Psoas muscle (tissue), 7 donors: ENCODE measurements at regions not wholly inside any gene's neighbourhood (a gene's known extent, or its start where the extent isn't known, plus 50 kb on each side); places are given as distances from the start of the nearest gene placed in this dataset.

ENCODE experiments used
- ATAC-seq, 4 donors: fragments of 200-7000 bp; cut with Tn5 transposase; one replicate each; pipeline ENCODE4 v1.9.1; 2020; ENCODE audit warnings: moderate library complexity in 3 of 4, mild to moderate bottlenecking in 2 of 4
- DNase-seq, 2 donors: peaks; one replicate each; pipeline ENCODE4 v3.0.0-alpha.2; 2020
- H3K27ac ChIP-seq: fragments of 200-600 bp; one replicate; pipeline ENCODE4 v1.8.0; 2022
- H3K27me3 ChIP-seq, 3 donors: fragments of 200-600 bp in 1 of 3; one replicate each; pipeline versions ENCODE4 v1.6.1 to v1.8.0; 2013 to 2022; ENCODE audit warnings: low read length in 2 of 3, mild to moderate bottlenecking in 2 of 3, moderate library complexity in 1 of 3; ENCODE audit not compliant: insufficient read depth in 3 of 3
- H3K36me3 ChIP-seq, 2 donors: fragments of 200-600 bp in 1 of 2; one replicate each; pipeline versions ENCODE4 v1.6.1 to v1.8.0; 2013 to 2022; ENCODE audit warnings: low read depth in 1 of 2, mild to moderate bottlenecking in 1 of 2, moderate library complexity in 1 of 2; ENCODE audit not compliant: insufficient read depth in 1 of 2
- H3K4me1 ChIP-seq: fragments of 200-600 bp; one replicate; pipeline ENCODE4 v1.8.0; 2022
- H3K4me3 ChIP-seq: fragments of 200-600 bp; one replicate; pipeline ENCODE4 v1.8.0; 2022; ENCODE audit warnings: mild to moderate bottlenecking
- H3K9me3 ChIP-seq: fragments of 200-600 bp; one replicate; pipeline ENCODE4 v1.8.0; 2022
- WGBS, 3 donors: extraction: QIAGEN DNeasy Blood & Tissue Kit; methylation state at CpG; one replicate each; pipeline versions ENCODE4 v1.1.6 to v1.1.7; 2013; 5-methylcytosine and 5-hydroxymethylcytosine counted together
- intact Hi-C, 2 donors: fragments of 100-400 bp; cut with DNase I; formaldehyde crosslinking; loops; one replicate each; pipeline versions ENCODE4 v1.11.0 to v1.14.2; 2022
- TF ChIP-seq, protein P1 (sequence below): fragments of 200-600 bp; IDR thresholded peaks from one replicate; pipeline ENCODE4 v1.8.0; 2022; ENCODE audit warnings: antibody characterized with exemption
- donor health status: healthy with polysubstance abuse.
- donor health status: DM: no; HTN: no; CAD: no; lungs with moderate emphysema.
- donor health status: Bipolar disorder and iron deficiency.
- donor health status: healthy.
- donor health status: DM: yes; HTN: yes; CAD: no.
- donor health status: DM: no; HTN: no; CAD: no.
- donor health status: DM: yes; HTN: yes; CAD: no.

DNA sequence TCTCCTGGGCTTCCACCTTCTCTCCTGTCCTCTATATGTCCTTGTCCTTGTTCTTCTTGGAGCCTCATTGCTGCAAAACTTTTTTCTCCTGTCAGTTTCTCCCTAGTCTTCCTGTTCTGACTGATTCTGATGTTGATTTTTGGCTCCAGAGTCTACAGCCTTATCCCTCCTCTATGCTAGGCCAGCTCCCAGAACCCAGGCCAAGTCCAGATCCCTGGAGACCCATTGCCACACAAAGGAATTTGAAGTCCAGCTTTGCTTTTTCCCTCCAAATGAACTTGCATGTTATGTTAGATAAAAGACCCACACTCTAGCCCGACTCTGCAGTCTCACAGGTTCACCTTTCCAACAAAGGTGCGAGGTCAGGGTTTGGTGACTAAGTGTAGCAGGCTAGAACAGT is 203.1 kb downstream of the FNDC1 start:
- intact Hi-C loops: no loop called here

DNA sequence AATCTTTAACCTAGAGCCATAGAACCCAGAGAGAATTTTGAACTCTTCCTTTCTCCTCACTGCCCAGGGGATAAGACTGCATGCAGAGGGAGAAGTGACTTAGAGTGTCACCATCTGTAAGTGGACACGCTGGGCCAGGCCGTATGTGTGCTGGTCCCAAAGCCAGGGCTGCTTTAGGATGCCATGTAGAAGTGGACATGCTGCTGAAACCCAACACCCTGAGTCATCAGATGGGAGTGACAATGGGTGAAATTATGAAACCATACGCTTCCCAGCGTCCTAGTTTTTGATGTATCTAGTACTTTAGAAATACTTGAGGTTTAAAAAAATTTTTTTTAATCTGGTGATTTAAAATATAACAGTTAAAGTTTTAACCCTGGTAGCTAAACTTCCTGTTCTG is 191.1 kb downstream of the FNDC1 start:
- Histone ChIP-seq H3K4me1 (no peaks in the 10 kb centered on the region), H3K27ac (no peak overlapping the region), H3K27me3 (no peaks in the 10 kb centered on the region), H3K4me3 (no peak overlapping the region), H3K36me3 (no peaks in the 10 kb centered on the region), H3K9me3 (no peaks in the 10 kb centered on the region)
- TF ChIP-seq, protein P1, sequence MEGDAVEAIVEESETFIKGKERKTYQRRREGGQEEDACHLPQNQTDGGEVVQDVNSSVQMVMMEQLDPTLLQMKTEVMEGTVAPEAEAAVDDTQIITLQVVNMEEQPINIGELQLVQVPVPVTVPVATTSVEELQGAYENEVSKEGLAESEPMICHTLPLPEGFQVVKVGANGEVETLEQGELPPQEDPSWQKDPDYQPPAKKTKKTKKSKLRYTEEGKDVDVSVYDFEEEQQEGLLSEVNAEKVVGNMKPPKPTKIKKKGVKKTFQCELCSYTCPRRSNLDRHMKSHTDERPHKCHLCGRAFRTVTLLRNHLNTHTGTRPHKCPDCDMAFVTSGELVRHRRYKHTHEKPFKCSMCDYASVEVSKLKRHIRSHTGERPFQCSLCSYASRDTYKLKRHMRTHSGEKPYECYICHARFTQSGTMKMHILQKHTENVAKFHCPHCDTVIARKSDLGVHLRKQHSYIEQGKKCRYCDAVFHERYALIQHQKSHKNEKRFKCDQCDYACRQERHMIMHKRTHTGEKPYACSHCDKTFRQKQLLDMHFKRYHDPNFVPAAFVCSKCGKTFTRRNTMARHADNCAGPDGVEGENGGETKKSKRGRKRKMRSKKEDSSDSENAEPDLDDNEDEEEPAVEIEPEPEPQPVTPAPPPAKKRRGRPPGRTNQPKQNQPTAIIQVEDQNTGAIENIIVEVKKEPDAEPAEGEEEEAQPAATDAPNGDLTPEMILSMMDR: no peak
- intact Hi-C loops: no loop called here
- DNase-seq (peak in 1 of 2 donors; percentile 26), ATAC-seq (peak in 3 of 4 donors; percentile 75 to 84 (median 77))
- WGBS, 3 donors: 15 to 28% (median 24%) methylated on average over 4 of the region's 4 CpGs

More for the DNA sequence above, 203.1 kb downstream of the FNDC1 start:
- ATAC-seq: no peak
- Histone ChIP-seq H3K4me3 (no peak overlapping the region), H3K36me3 (no peaks in the 10 kb centered on the region), H3K27ac (no peak overlapping the region), H3K4me1 (no peaks in the 10 kb centered on the region), H3K27me3 (no peaks in the 10 kb centered on the region), H3K9me3 (peaks cover 4% of the 10 kb centered on the region)
- DNase-seq: no peak
- TF ChIP-seq, protein P1: no peak
- WGBS, 3 donors: 67 to 82% (median 67%) methylated on average over 2 of the region's 2 CpGs

DNA sequence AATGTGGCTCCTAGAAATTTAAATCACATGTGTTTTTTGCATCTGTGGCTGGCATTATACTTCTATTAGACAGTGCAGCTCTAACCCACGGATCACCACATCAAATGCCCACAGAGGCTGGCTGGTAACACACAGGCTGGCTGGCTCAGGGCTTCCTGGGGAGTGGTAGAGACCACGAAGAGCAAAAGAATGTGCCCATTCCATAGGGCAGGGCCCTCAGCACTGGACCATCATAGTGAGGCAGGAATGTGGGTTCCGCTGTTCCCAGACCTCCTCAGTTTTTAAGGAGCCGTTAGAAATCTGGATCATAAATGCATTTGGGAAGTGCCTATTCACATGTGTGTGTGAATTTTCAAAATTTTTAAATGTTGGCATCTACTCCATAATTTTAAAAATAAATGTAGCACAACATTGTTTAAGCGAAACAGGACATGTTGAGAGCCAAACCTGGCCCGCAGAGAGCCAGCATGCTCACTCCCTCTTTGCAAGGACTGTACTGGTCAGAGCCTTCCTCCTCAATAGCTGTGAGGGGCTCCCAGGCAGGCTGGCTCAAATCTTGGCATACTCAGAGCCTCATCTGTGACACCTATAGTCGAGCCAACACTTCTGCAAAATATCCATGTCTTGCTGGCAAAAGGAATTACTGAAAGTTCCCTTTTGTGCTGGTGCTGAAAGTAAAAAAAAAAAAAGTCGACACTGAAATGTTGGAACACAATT is 190.5 kb downstream of the FNDC1 start:
- no peak overlapping the region for H3K4me3 ChIP-seq
- ATAC-seq: no peak
- WGBS, 3 donors: 39 to 50% (median 44%) methylated on average over 8 of the region's 8 CpGs
- H3K4me1 ChIP-seq: no peaks in the 10 kb centered on the region
- no peaks in the 10 kb centered on the region for H3K9me3 ChIP-seq
- H3K27me3 ChIP-seq: no peaks in the 10 kb centered on the region
- no peak overlapping the region for H3K27ac ChIP-seq
- H3K36me3 ChIP-seq: no peaks in the 10 kb centered on the region
- TF ChIP-seq, protein P1: no peak
- intact Hi-C loops: no loop called here
- DNase-seq: no peak

DNA sequence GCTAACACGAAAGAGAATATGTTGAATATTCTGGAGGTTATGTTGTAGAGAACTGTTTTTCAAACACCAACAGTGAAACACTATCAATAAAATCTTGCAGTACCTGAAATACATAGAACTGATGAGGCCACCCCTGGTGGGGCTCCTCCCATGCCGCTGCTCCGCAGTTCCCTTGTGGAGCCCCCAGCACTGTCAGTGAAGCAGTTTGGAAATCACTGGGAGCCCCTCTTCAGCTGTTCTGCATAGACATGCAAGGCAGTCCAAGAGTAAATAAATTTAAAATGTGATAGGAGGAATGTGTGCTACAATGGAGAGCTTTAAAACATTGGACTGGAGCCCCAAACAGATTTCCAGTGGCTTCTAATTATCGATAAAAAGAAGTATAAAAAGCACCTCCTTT is 189.4 kb downstream of the FNDC1 start:
- H3K27ac ChIP-seq: no peak overlapping the region
- no peaks in the 10 kb centered on the region for H3K36me3 ChIP-seq
- no peak overlapping the region for H3K4me3 ChIP-seq
- TF ChIP-seq, protein P1: no peak
- intact Hi-C loops: no loop called here
- H3K27me3 ChIP-seq: no peaks in the 10 kb centered on the region
- DNase-seq (no peak), ATAC-seq (no peak)
- no peaks in the 10 kb centered on the region for H3K9me3 ChIP-seq
- WGBS, 3 donors: 64 to 69% (median 69%) methylated on average over 4 of the region's 4 CpGs
- H3K4me1 ChIP-seq: no peaks in the 10 kb centered on the region
